Transverse colon (tissue), 4 donors: ENCODE measurements at regions not wholly inside any gene's neighbourhood (a gene's known extent, or its start where the extent isn't known, plus 50 kb on each side); places are given as distances from the start of the nearest gene placed in this dataset.

Experiments used
- CTCF ChIP-seq, 5 experiments: fragments of 200-600 bp in 3 of 5; fragments of 450-650 bp in 2 of 5; sonication (generic) in 3 of 5; IDR thresholded peaks; 1 replicate in 2 of 5; 2 replicates in 3 of 5; pipeline ENCODE4 v1.5.1; 2016 to 2017; ENCODE audit warnings: antibody characterized with exemption in 5 of 5, inconsistent platforms in 3 of 5, mild to moderate bottlenecking in 2 of 5, moderate library complexity in 1 of 5
- EP300 ChIP-seq: sonication (generic); formaldehyde crosslinking; IDR thresholded peaks from one replicate; pipeline ENCODE4 v1.6.1; 2017; ENCODE audit warnings: antibody characterized with exemption, low read depth
- POLR2A ChIP-seq: fragments of 450-650 bp; IDR thresholded peaks from one replicate; pipeline ENCODE4 v1.6.1; 2016; ENCODE audit warnings: antibody characterized with exemption, mild to moderate bottlenecking, moderate library complexity
- POLR2AphosphoS5 ChIP-seq, 3 donors: sonication (generic); formaldehyde crosslinking; IDR thresholded peaks; one replicate each; pipeline ENCODE4 v1.6.1; 2016; ENCODE audit warnings: antibody characterized with exemption in 3 of 3

- TF ChIP-seq CTCF (IDR thresholded peaks at IDR 0.05): no peak
- TF ChIP-seq POLR2A: no peak
- no peak for TF ChIP-seq POLR2AphosphoS5 (IDR thresholded peaks at IDR 0.05)
- no peak for TF ChIP-seq EP300
Observed at GRCh38 chr4:125736057-125736456, 421.3 kb downstream of the FAT4 start.
